D721Med (cell line): ENCODE measurements at regions not wholly inside any gene's neighbourhood (a gene's known extent, or its start where the extent isn't known, plus 50 kb on each side); places are given as distances from the start of the nearest gene placed in this dataset.

Experiments used
- DNase-seq: peaks from one replicate; pipeline ENCODE4 v3.0.0; 2011; ENCODE audit warnings: low spot score; ENCODE audit not compliant: insufficient read length
- FAIRE-seq: peaks from 2 replicates; lab custom pipeline; 2011; peaks lifted over from hg19 to GRCh38; lab: Jason Lieb, UNC
- TF ChIP-seq, protein P1 (sequence below): IDR thresholded peaks from 2 replicates; pipeline ENCODE4 v1.5.1; 2012; ENCODE audit warnings: mild to moderate bottlenecking, control low read depth; ENCODE audit not compliant: insufficient read depth; ENCODE audit errors: missing control alignments

- no peak for FAIRE-seq
- DNase-seq = no peak
- TF ChIP-seq, protein P1, sequence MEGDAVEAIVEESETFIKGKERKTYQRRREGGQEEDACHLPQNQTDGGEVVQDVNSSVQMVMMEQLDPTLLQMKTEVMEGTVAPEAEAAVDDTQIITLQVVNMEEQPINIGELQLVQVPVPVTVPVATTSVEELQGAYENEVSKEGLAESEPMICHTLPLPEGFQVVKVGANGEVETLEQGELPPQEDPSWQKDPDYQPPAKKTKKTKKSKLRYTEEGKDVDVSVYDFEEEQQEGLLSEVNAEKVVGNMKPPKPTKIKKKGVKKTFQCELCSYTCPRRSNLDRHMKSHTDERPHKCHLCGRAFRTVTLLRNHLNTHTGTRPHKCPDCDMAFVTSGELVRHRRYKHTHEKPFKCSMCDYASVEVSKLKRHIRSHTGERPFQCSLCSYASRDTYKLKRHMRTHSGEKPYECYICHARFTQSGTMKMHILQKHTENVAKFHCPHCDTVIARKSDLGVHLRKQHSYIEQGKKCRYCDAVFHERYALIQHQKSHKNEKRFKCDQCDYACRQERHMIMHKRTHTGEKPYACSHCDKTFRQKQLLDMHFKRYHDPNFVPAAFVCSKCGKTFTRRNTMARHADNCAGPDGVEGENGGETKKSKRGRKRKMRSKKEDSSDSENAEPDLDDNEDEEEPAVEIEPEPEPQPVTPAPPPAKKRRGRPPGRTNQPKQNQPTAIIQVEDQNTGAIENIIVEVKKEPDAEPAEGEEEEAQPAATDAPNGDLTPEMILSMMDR = no peak
Observed at GRCh38 chr14:29351996-29352705, 575.5 kb downstream of the PRKD1 start.

GRCh38 chr14:29352706-29353080, 575.0 kb downstream of the PRKD1 start:
- FAIRE-seq (no peak), DNase-seq (no peak)

DNA sequence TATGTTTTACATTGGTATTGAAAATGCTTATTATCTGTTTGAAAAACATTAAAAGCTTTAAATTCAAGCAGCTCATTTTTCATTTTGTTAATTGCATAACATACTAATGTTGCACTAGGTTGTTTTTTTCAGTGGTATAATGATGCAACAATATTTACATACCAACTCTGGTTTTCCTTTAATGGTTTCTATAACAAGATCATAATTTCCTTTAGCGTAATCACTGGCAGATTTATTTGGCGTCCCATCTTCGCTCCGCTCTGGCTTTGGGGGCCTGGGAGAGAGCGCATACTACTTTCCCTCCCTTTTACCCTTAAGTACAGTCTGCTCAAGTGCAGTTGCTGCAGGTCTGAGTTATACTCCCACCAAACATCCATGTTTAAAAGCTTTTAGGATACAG, 574.1 kb downstream of the PRKD1 start:
- FAIRE-seq (no peak), DNase-seq (no peak)
- TF ChIP-seq, protein P1 = no peak

More at GRCh38 chr14:29352706-29353080, 575.0 kb downstream of the PRKD1 start:
- TF ChIP-seq, protein P1 = no peak

- no peak for DNase-seq
- TF ChIP-seq, protein P1 = no peak
- FAIRE-seq = no peak
Observed at GRCh38 chr14:29354486-29354885, 573.2 kb downstream of the PRKD1 start.

GRCh38 chr14:29355331-29355730, 572.3 kb downstream of the PRKD1 start:
- TF ChIP-seq, protein P1 = no peak
- FAIRE-seq = no peak
- DNase-seq = no peak

- no peak for FAIRE-seq
- DNase-seq = no peak
- TF ChIP-seq, protein P1 = no peak
Observed at GRCh38 chr14:29355846-29356245, 571.8 kb downstream of the PRKD1 start.

DNA sequence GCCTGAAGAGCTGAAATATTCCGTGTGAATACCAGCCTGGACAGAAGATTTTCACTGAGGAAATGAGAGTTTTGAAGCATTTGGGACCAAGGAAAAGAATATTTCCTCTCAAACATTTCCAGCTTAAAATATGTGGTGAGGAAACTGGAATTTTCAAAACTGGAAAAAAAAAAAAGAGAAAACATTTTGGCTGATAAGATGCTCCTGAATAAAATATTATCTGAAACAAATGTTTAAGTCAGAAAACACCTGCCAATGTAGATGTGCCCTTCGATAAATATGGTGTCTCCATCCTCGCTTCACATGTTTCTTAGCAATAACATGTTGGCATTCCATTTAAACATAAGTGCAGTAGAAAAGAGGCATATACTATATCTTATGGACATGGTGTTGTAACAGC, 567.0 kb downstream of the PRKD1 start:
- DNase-seq (no peak), FAIRE-seq (no peak)
- TF ChIP-seq, protein P1 = no peak
